HS-5 (cell line): ENCODE measurements at regions not wholly inside any gene's neighbourhood (a gene's known extent, or its start where the extent isn't known, plus 50 kb on each side); places are given as distances from the start of the nearest gene placed in this dataset.
"Not testable (repeated sequence)": the region's sequence is repeated elsewhere in the genome, so short reads cannot be mapped to it uniquely, and the experiment has no call there.

ENCODE experiments used
- DNase-seq: peaks from one replicate; pipeline ENCODE4 v3.0.0-alpha.2; 2012; ENCODE audit warnings: low read depth

DNA sequence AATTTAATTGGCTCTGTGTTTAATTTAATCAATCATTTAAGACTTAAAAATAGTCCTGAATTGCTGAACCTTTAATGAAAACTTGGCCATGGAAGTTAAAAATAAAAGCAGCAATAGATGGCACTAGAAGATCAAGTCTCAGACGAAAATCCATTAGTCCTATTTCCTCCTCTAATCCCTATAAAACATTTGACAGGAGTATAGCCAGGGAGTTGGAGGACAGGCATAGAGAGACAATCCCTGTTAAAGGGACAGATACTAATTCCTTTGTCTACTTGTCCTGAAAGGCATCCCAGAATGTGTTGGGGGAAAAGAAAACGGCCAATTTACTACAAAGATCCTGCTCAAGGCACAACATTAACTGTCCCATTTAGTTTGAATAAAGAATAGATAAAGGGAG lies 276.3 kb upstream of the TACR3 start:
- DNase-seq = no peak

GRCh38 chr4:103994059-103994458 lies 274.3 kb upstream of the TACR3 start:
- no peak for DNase-seq

DNA sequence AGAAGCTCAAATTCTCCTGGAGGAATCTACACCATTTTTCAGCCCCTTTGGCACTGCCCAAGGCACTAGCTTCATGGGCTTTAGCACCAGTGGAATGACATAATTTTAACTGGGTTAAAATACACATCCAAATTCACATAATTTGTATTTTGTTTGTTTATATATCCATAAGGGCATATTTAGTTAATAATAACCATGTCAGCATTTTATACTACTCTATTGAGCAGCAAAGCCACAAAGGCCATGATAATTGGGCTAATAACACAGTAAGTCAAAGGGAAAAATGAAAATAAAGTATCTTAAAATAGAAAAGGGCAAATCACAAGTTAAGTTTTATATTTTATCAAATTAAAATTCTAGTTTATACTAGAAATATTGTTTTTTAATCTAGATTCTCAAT lies 262.7 kb upstream of the TACR3 start:
- no peak for DNase-seq

GRCh38 chr4:103948244-103949018 lies 228.6 kb upstream of the TACR3 start:
- no peak for DNase-seq

GRCh38 chr4:103947617-103948016 lies 227.8 kb upstream of the TACR3 start:
- DNase-seq = no peak

DNA sequence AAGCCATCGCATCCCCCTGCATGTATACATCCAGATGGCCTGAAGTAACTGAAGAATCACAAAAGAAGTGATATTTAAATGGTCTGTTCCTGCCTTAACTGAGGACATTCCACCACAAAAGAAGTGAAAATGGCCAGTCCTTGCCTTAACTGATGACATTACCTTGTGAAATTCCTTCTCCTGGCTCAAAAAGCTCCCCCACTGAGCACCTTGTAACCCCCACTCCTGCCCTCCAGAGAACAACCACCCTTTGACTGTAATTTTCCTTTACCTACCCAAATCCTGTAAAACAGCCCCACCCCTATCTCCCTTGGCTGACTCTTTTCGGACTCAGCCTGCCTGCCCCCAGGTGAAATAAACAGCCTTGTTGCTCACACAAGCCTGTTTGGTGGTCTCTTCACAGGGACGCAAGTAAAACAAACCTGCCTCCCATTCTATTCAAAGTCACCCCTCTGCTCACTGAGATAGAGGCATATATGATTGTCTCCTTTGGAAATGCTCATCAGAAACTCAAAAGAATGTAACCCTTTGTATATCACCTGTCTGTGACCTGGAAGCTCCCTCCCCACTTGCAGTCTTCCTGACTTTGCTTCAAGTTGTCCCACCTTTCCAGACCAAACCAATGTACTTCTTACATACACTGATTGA lies 227.0 kb upstream of the TACR3 start:
- not testable (repeated sequence) for DNase-seq

DNA sequence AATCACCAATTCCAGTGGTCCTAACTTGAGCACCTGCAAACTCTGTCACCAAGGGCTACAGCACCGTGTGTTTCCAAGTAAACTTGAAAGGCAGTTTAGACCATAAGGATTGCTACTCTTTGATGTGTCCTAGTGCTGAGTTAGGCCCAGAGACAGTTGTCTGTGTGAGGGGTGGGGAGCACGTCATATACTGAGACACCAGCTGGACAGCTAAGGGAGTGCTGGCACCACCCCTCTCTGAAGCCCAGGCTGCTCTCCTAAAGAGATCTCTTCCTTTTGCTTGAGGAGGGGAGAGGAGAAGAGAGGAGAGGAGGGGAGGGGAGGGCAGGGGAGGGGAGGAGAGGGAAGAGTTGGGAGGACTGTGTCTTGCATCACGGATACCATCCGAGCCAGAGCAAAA lies 218.7 kb upstream of the TACR3 start:
- no peak for DNase-seq

GRCh38 chr4:103936653-103937145 lies 216.9 kb upstream of the TACR3 start:
- no peak for DNase-seq

DNA sequence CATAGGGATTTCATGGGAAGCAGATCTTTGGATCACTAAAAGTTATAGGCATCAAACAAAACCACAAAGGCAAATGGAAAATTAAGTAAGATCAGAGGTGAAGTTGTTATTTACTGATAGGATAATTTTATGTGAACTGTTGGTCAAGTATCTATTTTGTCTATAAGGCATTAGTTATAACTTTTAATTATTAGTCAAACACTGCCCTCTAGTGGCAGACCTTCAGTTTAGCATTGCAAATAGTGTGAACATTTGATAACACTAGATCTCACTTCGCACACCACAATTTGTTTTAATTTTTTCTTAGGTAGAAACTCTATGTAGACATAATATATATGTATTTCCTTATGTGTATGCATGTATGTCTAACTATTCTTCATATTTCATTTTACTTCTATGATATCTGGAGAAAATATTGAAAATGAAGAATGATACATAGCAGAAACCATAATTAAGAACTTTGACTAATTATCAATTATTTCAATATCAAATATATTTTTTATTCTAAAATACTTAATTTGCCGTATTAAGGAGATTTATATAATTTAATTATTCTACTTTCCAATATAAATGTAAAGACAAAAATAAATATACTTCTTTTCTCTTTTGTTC lies 214.5 kb upstream of the TACR3 start:
- DNase-seq = peak; percentile 22

DNA sequence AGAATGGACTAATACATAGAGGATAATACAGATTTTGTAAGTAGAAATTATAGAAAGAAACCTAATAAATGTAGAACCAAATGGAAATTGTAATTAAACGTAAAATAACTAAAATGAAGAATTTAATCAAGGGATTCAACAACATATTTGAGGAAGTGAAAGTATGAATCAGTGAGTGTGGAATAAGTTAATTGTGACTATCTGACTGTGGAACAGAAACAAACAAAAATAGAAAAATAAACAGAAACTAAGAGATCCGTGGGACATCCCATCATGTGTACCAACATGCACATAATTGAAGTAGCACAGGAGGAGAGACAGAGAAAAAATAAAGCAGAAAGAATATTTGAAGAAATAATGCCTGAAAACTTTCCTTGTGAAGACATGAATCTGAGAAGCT lies 208.6 kb upstream of the TACR3 start:
- no peak for DNase-seq

DNA sequence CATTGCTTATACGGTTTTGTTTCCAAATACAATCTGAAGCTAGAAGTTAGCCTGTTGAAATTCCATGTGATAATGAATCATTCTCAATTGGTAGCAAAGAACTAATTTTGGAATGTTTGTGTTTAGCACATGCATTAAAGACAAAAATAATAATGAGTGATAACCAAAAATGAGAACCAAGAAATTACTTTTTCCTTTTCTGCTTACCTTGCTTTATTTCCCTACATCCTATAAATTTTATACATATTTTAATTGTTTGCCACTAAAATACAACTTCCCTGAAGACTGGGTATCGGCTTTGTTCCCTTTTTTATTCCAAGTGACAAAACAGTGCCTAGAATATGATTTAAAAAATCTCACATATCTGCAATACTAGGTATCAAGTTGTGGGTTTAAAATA lies 203.8 kb upstream of the TACR3 start:
- DNase-seq = no peak

DNA sequence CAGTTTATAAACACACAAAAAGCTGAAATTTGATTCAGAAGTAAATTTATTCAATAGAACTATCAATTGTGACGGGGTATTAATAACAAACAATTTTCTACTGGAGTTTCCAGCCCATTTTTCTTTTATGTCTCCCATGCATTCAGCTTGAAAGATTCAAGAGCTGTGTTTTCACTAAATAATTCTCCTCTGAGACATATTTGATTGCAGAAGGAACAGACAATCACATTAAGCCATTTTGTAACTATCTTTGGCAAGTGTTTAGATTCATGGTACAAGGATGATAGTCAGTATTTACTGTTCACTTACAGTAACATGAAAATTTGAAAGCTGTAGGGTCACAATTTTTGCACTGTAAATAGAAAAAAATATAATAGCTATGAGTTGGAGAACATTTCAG lies 198.4 kb upstream of the TACR3 start:
- no peak for DNase-seq

GRCh38 chr4:103915224-103915869 lies 195.6 kb upstream of the TACR3 start:
- DNase-seq = no peak

DNA sequence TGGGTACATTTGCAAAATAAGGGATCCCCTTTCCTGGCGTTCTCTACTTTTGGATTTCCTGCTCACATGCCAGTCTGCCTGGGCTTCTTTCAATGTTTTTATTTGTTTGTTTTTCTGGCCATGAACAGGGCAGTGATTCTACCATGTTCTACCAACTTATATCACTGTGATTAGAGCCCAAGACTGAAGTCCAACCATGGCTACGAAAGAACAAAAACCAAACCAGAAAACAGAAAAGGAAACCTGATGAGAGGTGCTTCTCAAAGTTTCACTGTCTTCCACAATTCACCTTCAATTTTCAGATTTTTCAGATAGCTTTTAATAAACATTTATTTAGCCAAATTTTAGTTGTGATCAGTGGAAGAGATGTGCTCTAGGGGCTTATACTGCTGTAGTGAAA lies 187.6 kb upstream of the TACR3 start:
- no peak for DNase-seq

- peak; percentile 58 for DNase-seq
These were observed 184.3 kb upstream of the TACR3 start for GRCh38 chr4:103904123-103904522.

DNA sequence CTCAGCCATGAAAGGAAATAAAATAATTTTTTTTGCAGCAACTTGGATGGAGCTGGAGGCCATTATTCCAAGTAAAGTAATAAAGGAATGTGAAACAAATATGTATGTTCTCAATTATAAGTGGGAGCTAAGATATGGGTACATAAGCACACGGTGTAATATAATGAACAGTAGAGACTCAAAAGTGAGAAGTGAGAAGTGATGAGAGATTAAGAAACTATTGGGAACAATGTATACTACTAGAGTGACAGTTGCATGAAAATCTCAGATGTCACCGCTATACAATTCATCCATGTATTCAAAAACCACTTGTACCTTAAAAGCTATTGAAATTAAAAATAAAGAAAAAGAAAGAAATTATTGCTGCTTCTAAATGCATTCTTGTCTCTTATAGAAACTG lies 182.9 kb upstream of the TACR3 start:
- DNase-seq = no peak

GRCh38 chr4:103895876-103896465 lies 176.2 kb upstream of the TACR3 start:
- DNase-seq = peak; percentile 29

DNA sequence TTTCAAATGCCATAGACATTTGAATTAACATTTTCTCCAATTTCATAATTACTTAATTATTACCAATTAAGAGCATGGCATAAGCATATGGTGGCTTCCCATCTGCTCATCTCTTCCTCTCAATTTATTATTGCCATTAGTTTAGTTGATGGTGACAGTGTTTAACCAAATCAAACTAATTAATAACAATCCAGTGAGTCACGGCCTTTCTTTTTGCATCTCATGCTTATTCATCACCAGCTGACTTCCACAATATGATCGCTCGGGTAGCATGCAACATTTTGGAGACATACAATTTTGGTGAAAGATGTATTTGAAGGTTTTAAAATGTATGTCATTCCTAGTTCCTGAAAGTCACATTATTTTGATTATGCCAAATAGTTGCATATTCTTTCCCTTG lies 172.8 kb upstream of the TACR3 start:
- DNase-seq = peak; percentile 40

DNA sequence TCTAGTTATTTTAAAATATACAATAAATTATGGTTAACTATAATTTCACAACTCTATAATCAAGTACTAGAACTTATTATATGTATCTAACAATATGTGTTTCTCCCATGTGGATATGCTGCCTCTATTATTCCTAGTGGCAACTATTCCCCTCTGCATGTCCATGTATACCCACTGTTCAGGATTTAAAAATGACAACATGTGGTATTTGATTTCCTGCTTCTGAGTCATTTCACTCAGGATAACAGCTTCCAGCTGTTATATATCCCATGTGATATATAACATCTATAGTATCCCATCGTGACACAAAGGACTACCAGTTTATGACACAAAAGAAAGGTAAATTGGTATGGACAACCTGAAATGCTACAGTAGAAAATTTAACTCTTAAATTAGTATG lies 167.4 kb upstream of the TACR3 start:
- peak; percentile 55 for DNase-seq

GRCh38 chr4:103885152-103885551 lies 165.4 kb upstream of the TACR3 start:
- no peak for DNase-seq

- no peak for DNase-seq
These were observed 147.5 kb upstream of the TACR3 start for GRCh38 chr4:103867311-103867710.

- no peak for DNase-seq
These were observed 133.8 kb upstream of the TACR3 start for GRCh38 chr4:103853627-103854026.
